GM23248 (cell line): ENCODE measurements at regions not wholly inside any gene's neighbourhood (a gene's known extent, or its start where the extent isn't known, plus 50 kb on each side); places are given as distances from the start of the nearest gene placed in this dataset.

ENCODE experiments used
- DNase-seq: peaks from one replicate; pipeline ENCODE4 v3.0.0-alpha.2; 2015
- H2AFZ ChIP-seq: fragments of 200-600 bp; sonication (generic); 2 replicates; pipeline ENCODE4 v1.6.1; 2016; ENCODE audit warnings: antibody characterized with exemption
- H3F3A ChIP-seq: fragments of 200-600 bp; sonication (generic); 2 replicates; pipeline ENCODE4 v1.6.1; 2016; ENCODE audit warnings: mild to moderate bottlenecking, antibody characterized with exemption, mixed run types; ENCODE audit not compliant: insufficient read depth
- H3K27ac ChIP-seq: fragments of 200-600 bp; sonication (generic); 2 replicates; pipeline ENCODE4 v1.5.1; 2016; ENCODE audit warnings: mild to moderate bottlenecking
- H3K27me3 ChIP-seq: fragments of 200-600 bp; sonication (generic); replicated peaks from 2 replicates; pipeline ENCODE4 v1.6.1; 2016; ENCODE audit warnings: mild to moderate bottlenecking; ENCODE audit not compliant: insufficient read depth
- H3K36me3 ChIP-seq: fragments of 200-600 bp; sonication (generic); 2 replicates; pipeline ENCODE4 v1.6.1; 2016; ENCODE audit warnings: low read depth, mild to moderate bottlenecking
- H3K4me1 ChIP-seq: fragments of 200-600 bp; sonication (generic); 2 replicates; pipeline ENCODE4 v1.6.1; 2016; ENCODE audit warnings: mild to moderate bottlenecking; ENCODE audit not compliant: insufficient read depth
- H3K4me2 ChIP-seq: fragments of 200-600 bp; sonication (generic); one replicate; pipeline ENCODE4 v1.6.1; 2016; ENCODE audit warnings: mild to moderate bottlenecking; ENCODE audit not compliant: unreplicated experiment
- H3K4me3 ChIP-seq: fragments of 200-600 bp; sonication (generic); 2 replicates; pipeline ENCODE4 v1.5.1; 2016; ENCODE audit warnings: mild to moderate bottlenecking
- H3K79me2 ChIP-seq: fragments of 200-600 bp; sonication (generic); 2 replicates; pipeline ENCODE4 v1.6.1; 2016; ENCODE audit warnings: mild to moderate bottlenecking; ENCODE audit not compliant: insufficient read depth
- H3K9ac ChIP-seq: fragments of 200-600 bp; sonication (generic); 2 replicates; pipeline ENCODE4 v1.6.1; 2016; ENCODE audit warnings: mild to moderate bottlenecking
- H3K9me2 ChIP-seq: fragments of 200-600 bp; sonication (generic); 2 replicates; pipeline ENCODE4 v1.6.1; 2016; ENCODE audit warnings: mixed run types, mild to moderate bottlenecking, moderate library complexity; ENCODE audit not compliant: insufficient read depth
- H3K9me3 ChIP-seq: fragments of 200-600 bp; sonication (generic); one replicate; pipeline ENCODE4 v1.6.1; 2017; ENCODE audit warnings: low read depth
- H4K20me1 ChIP-seq: fragments of 200-600 bp; sonication (generic); 2 replicates; pipeline ENCODE4 v1.6.0; 2016; ENCODE audit not compliant: insufficient read depth
- EZH2 ChIP-seq: fragments of 200-600 bp; sonication (generic); IDR thresholded peaks from 2 replicates; pipeline ENCODE4 v1.6.1; 2018; ENCODE audit warnings: antibody characterized with exemption, mild to moderate bottlenecking; ENCODE audit not compliant: insufficient read depth, poor library complexity, severe bottlenecking
- EZH2phosphoT487 ChIP-seq: fragments of 200-600 bp; sonication (generic); IDR thresholded peaks from 2 replicates; pipeline ENCODE4 v1.6.1; 2018; ENCODE audit warnings: antibody characterized with exemption, moderate library complexity, mild to moderate bottlenecking, low read depth; ENCODE audit not compliant: insufficient read depth
- WGBS, 2 experiments: methylation state at CpG; one replicate each; pipeline ENCODE4 v1.1.6; 2015 to 2017; ENCODE audit warnings: low lambda C conversion rate in 2 of 2, low coverage in 1 of 2; ENCODE audit errors: missing lambda C conversion rate in 2 of 2; 5-methylcytosine and 5-hydroxymethylcytosine counted together
- in situ Hi-C: fragments of 300-500 bp; cut with MboI; formaldehyde crosslinking; loops from 2 replicates; pipeline ENCODE4 v1.15.0; 2020

DNA sequence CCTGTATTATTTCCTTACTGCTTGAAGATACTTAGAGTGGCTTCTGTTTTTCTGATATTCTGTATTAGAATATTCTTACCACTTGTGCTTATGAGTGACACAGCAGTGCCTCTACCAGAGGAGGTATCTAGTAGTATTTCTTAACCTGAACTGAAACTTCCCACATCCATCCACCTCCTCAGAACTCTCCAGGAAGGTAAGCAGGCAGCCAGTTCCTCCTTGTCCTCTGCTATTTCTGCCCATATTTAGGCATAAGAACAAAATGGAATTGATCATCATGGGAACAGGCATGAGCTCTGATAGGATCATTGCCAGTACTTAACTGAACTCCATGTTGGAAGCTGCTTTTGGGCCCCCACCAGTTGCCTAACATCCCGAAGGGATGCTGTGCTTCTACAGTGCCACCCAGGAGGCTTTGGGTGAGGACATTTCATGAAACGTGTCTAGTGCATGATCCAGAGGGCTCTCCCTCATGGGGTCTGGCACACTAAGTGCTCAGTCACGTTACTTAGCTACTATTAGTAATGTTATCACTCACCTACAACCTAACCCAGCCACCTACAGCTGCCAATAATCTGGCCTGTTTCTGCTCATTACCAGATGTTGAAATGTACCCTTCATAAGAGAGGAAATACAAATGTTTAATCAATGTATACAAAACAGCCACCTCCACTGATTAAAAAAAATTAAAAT, 520.7 kb downstream of the EIPR1 start:
- Histone ChIP-seq H3K9me3 (no peaks in the 10 kb centered on the region), H4K20me1 (no peaks in the 10 kb centered on the region), H3K79me2 (no peaks in the 10 kb centered on the region), H3F3A (no peaks in the 10 kb centered on the region), H3K9ac (no peak overlapping the region), H2AFZ (no peak overlapping the region), H3K4me2 (no peak overlapping the region), H3K4me3 (no peak overlapping the region), H3K9me2 (no peaks in the 10 kb centered on the region), H3K36me3 (no peaks in the 10 kb centered on the region), H3K27ac (no peak overlapping the region), H3K4me1 (no peaks in the 10 kb centered on the region), H3K27me3 (no peaks in the 10 kb centered on the region)
- WGBS, 2 experiments, result 7 to 10% methylated on average over 3 of the region's 3 CpGs
- in situ Hi-C loops, result no loop called here
- TF ChIP-seq EZH2 (no peak), EZH2phosphoT487 (no peak)
- DNase-seq, result no peak

DNA sequence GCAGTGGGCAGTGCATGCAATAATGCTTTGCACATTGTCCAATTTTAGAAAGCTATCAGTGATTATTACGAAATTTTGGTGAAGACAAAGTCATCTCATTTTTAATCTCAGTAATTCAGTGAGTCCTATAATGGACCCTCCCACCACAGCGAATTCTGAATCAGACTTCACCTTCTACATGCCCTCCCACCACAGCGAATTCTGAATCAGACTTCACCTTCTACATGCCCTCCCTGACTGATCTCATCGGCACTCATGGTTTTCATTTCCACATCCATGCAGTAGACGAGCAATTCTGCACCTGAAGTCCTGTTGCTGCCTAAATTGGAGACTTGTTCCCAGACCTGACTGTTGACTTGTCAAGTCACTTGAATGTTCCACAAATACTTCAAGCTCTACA, 522.3 kb downstream of the EIPR1 start:
- Histone ChIP-seq H4K20me1 (no peaks in the 10 kb centered on the region), H2AFZ (no peak overlapping the region), H3K27ac (no peak overlapping the region), H3K9ac (no peak overlapping the region), H3K4me2 (no peak overlapping the region), H3K27me3 (no peaks in the 10 kb centered on the region), H3K4me1 (no peaks in the 10 kb centered on the region), H3F3A (no peaks in the 10 kb centered on the region), H3K79me2 (no peaks in the 10 kb centered on the region), H3K9me3 (no peaks in the 10 kb centered on the region), H3K4me3 (no peak overlapping the region), H3K9me2 (no peaks in the 10 kb centered on the region), H3K36me3 (no peaks in the 10 kb centered on the region)
- no peak for DNase-seq
- in situ Hi-C loops, result no loop called here
- WGBS, 2 experiments, result 32 to 40% methylated on average over 5 of the region's 5 CpGs
- no peak for TF ChIP-seq EZH2
- no peak for TF ChIP-seq EZH2phosphoT487

DNA sequence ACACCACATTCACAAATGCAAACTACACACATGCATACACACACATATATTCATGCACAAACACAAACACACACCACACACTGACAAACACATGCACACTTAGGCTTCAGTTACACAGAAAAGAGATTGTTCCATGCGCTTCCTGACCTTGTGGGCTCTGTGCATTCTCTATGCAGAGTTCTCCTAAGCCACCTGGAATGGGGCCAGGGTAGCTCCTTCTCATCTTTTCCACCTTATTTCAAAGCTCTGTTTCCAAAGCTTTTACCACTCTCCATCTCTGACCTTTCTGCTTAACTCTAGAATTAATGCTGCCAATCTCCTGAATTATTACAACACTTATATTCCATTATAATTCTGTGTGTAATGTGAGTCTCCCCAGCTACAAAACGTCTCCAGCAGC, 522.3 kb upstream of the MYT1L start:
- 40 to 58% methylated on average over 2 of the region's 2 CpGs for WGBS, 2 experiments
- no peaks in the 10 kb centered on the region for H3F3A ChIP-seq
- H3K9me3 ChIP-seq, result no peaks in the 10 kb centered on the region
- no peaks in the 10 kb centered on the region for H3K36me3 ChIP-seq
- no peaks in the 10 kb centered on the region for H3K4me1 ChIP-seq
- TF ChIP-seq EZH2phosphoT487 (no peak), EZH2 (no peak)
- no peaks in the 10 kb centered on the region for H4K20me1 ChIP-seq
- peak; percentile 1 for DNase-seq
- H3K4me3 ChIP-seq, result no peak overlapping the region
- no peak overlapping the region for H3K4me2 ChIP-seq
- in situ Hi-C loops, result no loop called here
- no peak overlapping the region for H2AFZ ChIP-seq
- H3K27me3 ChIP-seq, result no peaks in the 10 kb centered on the region
- no peak overlapping the region for H3K27ac ChIP-seq
- H3K9me2 ChIP-seq, result no peaks in the 10 kb centered on the region
- H3K79me2 ChIP-seq, result no peaks in the 10 kb centered on the region
- no peak overlapping the region for H3K9ac ChIP-seq

DNA sequence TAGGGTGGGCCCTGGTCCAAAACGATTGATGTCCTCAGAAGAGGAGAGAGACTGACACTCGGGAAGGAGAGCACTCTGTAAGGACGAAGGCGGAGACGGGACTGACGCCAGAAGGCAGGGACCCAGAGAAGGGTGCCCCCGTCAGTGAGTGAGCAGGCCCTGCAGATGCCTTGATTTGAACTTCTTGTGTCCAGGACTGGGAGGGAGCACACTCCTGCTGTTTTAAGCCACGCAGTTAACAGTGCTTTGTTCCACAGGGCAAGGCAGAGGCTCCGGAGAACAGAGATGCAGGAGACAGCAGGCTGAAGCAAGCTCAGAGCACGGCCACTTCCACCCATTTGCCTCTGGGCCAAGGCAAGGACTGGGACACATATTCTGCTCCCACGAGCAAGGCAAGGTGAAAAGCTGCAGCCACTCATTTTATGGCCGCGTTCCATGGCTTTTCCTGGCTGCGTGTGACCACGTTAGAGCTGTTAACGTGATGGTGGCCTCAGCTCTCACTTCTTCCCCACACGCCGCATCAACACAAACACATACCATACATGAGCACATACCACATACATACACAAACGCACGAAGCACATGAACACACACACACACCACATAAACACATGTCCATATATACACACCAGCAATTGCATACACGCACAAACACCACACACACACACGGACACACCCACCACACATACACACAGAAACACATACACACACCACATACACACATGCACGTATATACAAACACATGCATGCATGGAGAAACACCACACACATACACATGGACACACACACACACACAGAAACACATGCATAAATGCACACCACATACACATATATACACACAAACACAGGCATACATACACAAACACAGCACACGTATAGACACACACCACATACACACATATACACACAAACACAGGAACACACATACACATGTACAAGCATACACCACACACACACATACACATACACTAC, 521.0 kb upstream of the MYT1L start:
- in situ Hi-C loops, result no loop called here
- no peaks in the 10 kb centered on the region for H3K9me3 ChIP-seq
- H3K4me2 ChIP-seq, result no peak overlapping the region
- H3K79me2 ChIP-seq, result no peaks in the 10 kb centered on the region
- 46 to 51% methylated on average over 24 of the region's 24 CpGs for WGBS, 2 experiments
- no peaks in the 10 kb centered on the region for H3F3A ChIP-seq
- no peaks in the 10 kb centered on the region for H3K27me3 ChIP-seq
- H3K4me3 ChIP-seq, result no peak overlapping the region
- no peak overlapping the region for H3K9ac ChIP-seq
- TF ChIP-seq EZH2phosphoT487 (no peak), EZH2 (no peak)
- no peaks in the 10 kb centered on the region for H4K20me1 ChIP-seq
- no peaks in the 10 kb centered on the region for H3K36me3 ChIP-seq
- H3K4me1 ChIP-seq, result no peaks in the 10 kb centered on the region
- no peak for DNase-seq
- H3K9me2 ChIP-seq, result no peaks in the 10 kb centered on the region
- H2AFZ ChIP-seq, result no peak overlapping the region
- no peak overlapping the region for H3K27ac ChIP-seq
